ENCODE measurements at regions not wholly inside any gene's neighbourhood (a gene's known extent, or its start where the extent isn't known, plus 50 kb on each side); places are given as distances from the start of the nearest gene placed in this dataset.

GRCh38 chr4:171202908-171203307, 610.3 kb upstream of the GALNTL6 start:
- Histone ChIP-seq H2AFZ (ENCODE audit: low read depth, low read length) (no peak overlapping the region), H3K4me3 (replicated peaks in 1 of 3; ENCODE audit: insufficient read depth in 1 of 3, low read depth in 1 of 3, low read length in 3 of 3) (no peak overlapping the region), H3K79me2 (ENCODE audit: control insufficient read depth, insufficient read depth, low read length) (no peaks in the 10 kb centered on the region), H3K4me1 (ENCODE audit: control insufficient read depth, extremely low read depth, insufficient read depth, low read length) (no peaks in the 10 kb centered on the region), H3K27ac (ENCODE audit: insufficient read depth, low read depth, low read length) (no peak overlapping the region), H3K9me1 (replicated peaks; ENCODE audit: control insufficient read depth, extremely low read depth, insufficient read depth, low read length) (no peaks in the 10 kb centered on the region), H3K4me2 (ENCODE audit: insufficient read depth, low read length) (no peak overlapping the region), H3K9ac (replicated peaks; ENCODE audit: extremely low read depth, insufficient read depth, low read length) (no peak overlapping the region), H4K20me1 (replicated peaks; ENCODE audit: control insufficient read depth, extremely low read depth, insufficient read depth, low read length) (no peaks in the 10 kb centered on the region), H3K27me3 (ENCODE audit: control insufficient read depth in 2 of 2, insufficient read depth in 2 of 2, low read length in 2 of 2) (no peaks in the 10 kb centered on the region), H3K36me3 (ENCODE audit: control insufficient read depth in 2 of 2, extremely low read depth in 1 of 2, insufficient read depth in 2 of 2, low read length in 2 of 2) (no peaks in the 10 kb centered on the region), H3K9me3 (replicated peaks; ENCODE audit: control insufficient read depth, insufficient read depth, low read length) (peaks cover 2% of the 10 kb centered on the region)
- CTCF ChIA-PET: no interaction called here
- dilution Hi-C loops (cut with MboI; ENCODE audit: extremely low pct_ligation_motif_present, low sequenced_read_pairs): no loop called here
- no peak for DNase-seq (ENCODE audit: low read depth, low spot score)
- BruUV-seq (replicated peaks): no TSS peak
- intact Hi-C loops (cut with micrococcal nuclease): no loop called here
- no peak for FAIRE-seq
- POLR2A ChIA-PET: no interaction called here
- TF ChIP-seq MAX (IDR thresholded peaks at IDR 0.05; ENCODE audit: insufficient read depth, insufficient read length) (no peak), CTCF (IDR thresholded peaks at IDR 0.05; ENCODE audit: extremely low read depth in 1 of 2, insufficient read depth in 1 of 2, low read depth in 1 of 2, low read length in 2 of 2) (no peak)

GRCh38 chr4:171186700-171187099, 626.5 kb upstream of the GALNTL6 start:
- no peaks in the 10 kb centered on the region for H3K4me1 ChIP-seq (ENCODE audit: control insufficient read depth, extremely low read depth, insufficient read depth, low read length)
- ChIA-PET CTCF (no interaction called here), POLR2A (no interaction called here)
- FAIRE-seq: no peak
- TF ChIP-seq JUN (IDR thresholded peaks at IDR 0.05; ENCODE audit: borderline replicate concordance, insufficient read depth, insufficient read length, low read depth) (no peak), GATA2 (IDR thresholded peaks at IDR 0.05; ENCODE audit: insufficient read depth, insufficient read length, low read depth, low read length) (no peak), FOS (IDR thresholded peaks at IDR 0.05; ENCODE audit: borderline replicate concordance, insufficient read depth, low read length) (no peak), MAX (IDR thresholded peaks at IDR 0.05; ENCODE audit: insufficient read depth, insufficient read length) (no peak), POLR2AphosphoS5 (IDR thresholded peaks at IDR 0.05; ENCODE audit: insufficient read depth, low read depth, low read length) (no peak), MYC (IDR thresholded peaks at IDR 0.05; ENCODE audit: low read depth, low read length) (no peak), CTCF (IDR thresholded peaks at IDR 0.05; ENCODE audit: extremely low read depth in 1 of 2, insufficient read depth in 1 of 2, low read depth in 1 of 2, low read length in 2 of 2) (no peak), EZH2 (IDR thresholded peaks at IDR 0.05; ENCODE audit: borderline replicate concordance, low read depth, low read length, severe bottlenecking) (no peak), POLR2A (IDR thresholded peaks at IDR 0.05; ENCODE audit: low read depth, low read length) (no peak)
- H3K9me1 ChIP-seq (replicated peaks; ENCODE audit: control insufficient read depth, extremely low read depth, insufficient read depth, low read length): no peaks in the 10 kb centered on the region
- H3K27ac ChIP-seq (ENCODE audit: insufficient read depth, low read depth, low read length): no peak overlapping the region
- no TSS peak for BruUV-seq (replicated peaks)
- intact Hi-C loops (cut with micrococcal nuclease) (no loop called here), dilution Hi-C loops (cut with MboI; ENCODE audit: extremely low pct_ligation_motif_present, low sequenced_read_pairs) (no loop called here)
- no peak for DNase-seq (ENCODE audit: low read depth, low spot score)
- no peaks in the 10 kb centered on the region for H3K27me3 ChIP-seq (ENCODE audit: control insufficient read depth in 2 of 2, insufficient read depth in 2 of 2, low read length in 2 of 2)
- no peaks in the 10 kb centered on the region for H3K79me2 ChIP-seq (ENCODE audit: control insufficient read depth, insufficient read depth, low read length)
- no peak overlapping the region for H2AFZ ChIP-seq (ENCODE audit: low read depth, low read length)
- no peak overlapping the region for H3K4me3 ChIP-seq (replicated peaks in 1 of 3; ENCODE audit: insufficient read depth in 1 of 3, low read depth in 1 of 3, low read length in 3 of 3)
- H3K9me3 ChIP-seq (replicated peaks; ENCODE audit: control insufficient read depth, insufficient read depth, low read length): peaks cover 7% of the 10 kb centered on the region
- no peak overlapping the region for H3K4me2 ChIP-seq (ENCODE audit: insufficient read depth, low read length)
- no peak overlapping the region for H3K9ac ChIP-seq (replicated peaks; ENCODE audit: extremely low read depth, insufficient read depth, low read length)
- no peaks in the 10 kb centered on the region for H4K20me1 ChIP-seq (replicated peaks; ENCODE audit: control insufficient read depth, extremely low read depth, insufficient read depth, low read length)
- H3K36me3 ChIP-seq (ENCODE audit: control insufficient read depth in 2 of 2, extremely low read depth in 1 of 2, insufficient read depth in 2 of 2, low read length in 2 of 2): no peaks in the 10 kb centered on the region
